ENCODE measurements at regions not wholly inside any gene's neighbourhood (a gene's known extent, or its start where the extent isn't known, plus 50 kb on each side); places are given as distances from the start of the nearest gene placed in this dataset.

DNA sequence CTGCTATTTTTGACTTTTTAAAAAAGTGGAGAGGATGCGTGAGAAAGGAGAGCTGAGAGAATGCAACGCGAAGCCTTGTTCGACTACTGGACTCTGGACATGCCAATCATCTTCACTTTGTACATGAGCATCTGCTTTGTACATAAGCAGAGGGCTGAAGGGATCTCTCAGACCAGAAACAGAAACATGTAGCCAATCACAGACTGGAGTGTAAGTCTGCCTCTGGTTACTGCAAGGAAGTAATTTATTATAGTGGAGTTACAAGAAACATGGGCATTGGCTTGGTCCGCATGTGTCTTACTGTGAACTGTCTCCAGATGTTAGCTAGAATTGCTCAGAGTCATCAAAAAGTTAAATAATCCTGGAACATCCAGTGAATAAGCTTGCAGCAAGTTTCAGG is 190.0 kb upstream of the GRAMD2B start:
- intact Hi-C loops (cut with micrococcal nuclease; ENCODE audit: unreplicated experiment) (no loop called here), in situ Hi-C loops (cut with HindIII; ENCODE audit: extremely low pct_ligation_motif_present, low pct_unique_long_range_greater_than_20kb) (no loop called here)
- CTCF ChIA-PET (ENCODE audit: low intra/inter-chr PET ratio, low total read pairs) = no interaction called here

More for the DNA sequence above, 190.0 kb upstream of the GRAMD2B start:
- Histone ChIP-seq H3K79me2 (ENCODE audit: insufficient read depth, low read length) (no peaks in the 10 kb centered on the region), H3K9me3 (ENCODE audit: low read length) (no peaks in the 10 kb centered on the region), H4K20me1 (ENCODE audit: insufficient read depth, low read length) (no peaks in the 10 kb centered on the region), H3K4me1 (ENCODE audit: insufficient read depth, low read length) (no peaks in the 10 kb centered on the region), H3K4me2 (ENCODE audit: low read depth, low read length) (no peak overlapping the region), H3K27ac (ENCODE audit: extremely low read length, insufficient read depth, low read length) (no peak overlapping the region), H3K27me3 (ENCODE audit: control insufficient read depth in 1 of 2, insufficient read depth in 2 of 2, low read length in 2 of 2) (no peaks in the 10 kb centered on the region; a peak in 1 of 5 replicates), H3K9ac (ENCODE audit: insufficient read depth, low read depth, low read length) (no peak overlapping the region), H3K4me3 (replicated peaks in 1 of 3; ENCODE audit: insufficient read depth in 1 of 3, low read depth in 2 of 3, low read length in 3 of 3) (no peak overlapping the region), H3K36me3 (replicated peaks in 1 of 2; ENCODE audit: control insufficient read depth in 1 of 2, insufficient read depth in 2 of 2, low read length in 2 of 2) (no peaks in the 10 kb centered on the region), H2AFZ (ENCODE audit: low read length) (no peak overlapping the region)
- TF ChIP-seq ZBTB37 (CRISPR knock-in tag; IDR thresholded peaks at IDR 0.05) (no peak), ELK4 (CRISPR knock-in tag; IDR thresholded peaks at IDR 0.05; ENCODE audit: borderline replicate concordance) (no peak), ZNF850 (CRISPR knock-in tag; conservative IDR thresholded peaks at IDR 0.05) (no peak), ZNF550 (CRISPR knock-in tag; IDR thresholded peaks at IDR 0.05; ENCODE audit: borderline replicate concordance) (no peak)
- ATAC-seq (no peak), DNase-seq (ENCODE audit: low spot score) (no peak), FAIRE-seq (no peak)
- 52% methylated on average over 5 of the region's 5 CpGs for WGBS (ENCODE audit: low lambda C conversion rate)
- POLR2A ChIA-PET = no interaction called here
- BruUV-seq (replicated peaks) = no TSS peak

Data from HepG2 (cell line).